ENCODE measurements at regions not wholly inside any gene's neighbourhood (a gene's known extent, or its start where the extent isn't known, plus 50 kb on each side); places are given as distances from the start of the nearest gene placed in this dataset.

DNA sequence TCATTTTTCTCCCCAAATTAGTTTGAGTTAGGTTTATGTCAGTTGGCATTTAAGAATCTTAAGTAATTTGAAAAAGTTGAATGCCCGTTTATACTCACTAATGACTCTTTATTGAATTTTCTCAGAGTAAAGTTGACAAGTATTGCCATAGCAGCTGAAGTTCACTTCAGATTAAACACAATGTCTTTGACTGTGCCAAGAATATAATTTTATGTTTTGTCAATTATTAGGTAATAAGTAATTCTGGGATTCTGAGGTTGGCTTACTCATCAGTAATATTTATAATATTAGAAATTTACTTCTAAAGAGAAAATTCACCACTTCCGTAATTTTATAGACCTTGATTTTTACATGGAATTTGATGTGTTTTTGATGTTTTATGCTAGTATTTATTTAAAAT lies 369.3 kb upstream of the TMPRSS15 start:
- H2AFZ ChIP-seq = no peak overlapping the region
- no peaks in the 10 kb centered on the region for H4K20me1 ChIP-seq (ENCODE audit: insufficient read depth)
- no peaks in the 10 kb centered on the region for H3F3A ChIP-seq (ENCODE audit: insufficient read depth)
- DNase-seq = no peak
- H3K9me2 ChIP-seq (ENCODE audit: insufficient read depth) = no peaks in the 10 kb centered on the region
- H3K9ac ChIP-seq = no peak overlapping the region
- H3K36me3 ChIP-seq (ENCODE audit: low read depth) = no peaks in the 10 kb centered on the region
- H3K27ac ChIP-seq = no peak overlapping the region
- H3K4me1 ChIP-seq (ENCODE audit: insufficient read depth) = no peaks in the 10 kb centered on the region
- no peak overlapping the region for H3K4me2 ChIP-seq (ENCODE audit: unreplicated experiment)
- no peaks in the 10 kb centered on the region for H3K9me3 ChIP-seq (ENCODE audit: low read depth)
- no peak for TF ChIP-seq EZH2phosphoT487 (IDR thresholded peaks at IDR 0.05; ENCODE audit: insufficient read depth, low read depth)
- TF ChIP-seq EZH2 (IDR thresholded peaks at IDR 0.05; ENCODE audit: insufficient read depth, poor library complexity, severe bottlenecking) = no peak
- H3K79me2 ChIP-seq (ENCODE audit: insufficient read depth) = no peaks in the 10 kb centered on the region
- H3K4me3 ChIP-seq = no peak overlapping the region
- in situ Hi-C loops (cut with MboI) = no loop called here
- WGBS, 2 experiments (ENCODE audit: low coverage in 1 of 2, low lambda C conversion rate in 2 of 2, missing lambda C conversion rate in 2 of 2) = 18 to 29% methylated on average over 2 of the region's 2 CpGs
- no peaks in the 10 kb centered on the region for H3K27me3 ChIP-seq (replicated peaks; ENCODE audit: insufficient read depth)

DNA sequence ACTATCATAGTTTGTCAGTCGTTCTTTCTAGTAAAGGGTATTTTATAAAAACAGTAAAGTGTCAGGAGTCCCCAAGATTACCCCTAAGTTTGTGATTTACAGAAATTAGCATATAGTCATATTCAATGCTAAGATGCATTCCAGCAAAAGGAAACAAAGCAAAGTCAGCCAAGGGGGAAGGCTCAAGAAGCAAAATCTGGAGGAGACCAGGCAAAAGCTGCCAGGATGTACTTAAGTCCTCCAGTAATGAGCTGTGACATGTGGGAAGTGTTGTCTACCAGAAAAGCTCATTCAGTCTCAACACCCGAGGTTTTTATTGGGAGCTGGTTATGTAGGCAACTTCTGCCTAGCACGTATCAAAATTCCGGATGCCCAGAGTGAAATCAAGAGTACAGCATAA lies 373.4 kb upstream of the TMPRSS15 start:
- Histone ChIP-seq H2AFZ (no peak overlapping the region), H3K27me3 (replicated peaks; ENCODE audit: insufficient read depth) (no peaks in the 10 kb centered on the region), H3K4me3 (no peak overlapping the region), H3K4me2 (ENCODE audit: unreplicated experiment) (no peak overlapping the region), H3F3A (ENCODE audit: insufficient read depth) (no peaks in the 10 kb centered on the region), H3K9me2 (ENCODE audit: insufficient read depth) (no peaks in the 10 kb centered on the region), H3K36me3 (ENCODE audit: low read depth) (no peaks in the 10 kb centered on the region), H3K27ac (no peak overlapping the region), H3K4me1 (ENCODE audit: insufficient read depth) (no peaks in the 10 kb centered on the region), H3K9ac (no peak overlapping the region), H3K9me3 (ENCODE audit: low read depth) (no peaks in the 10 kb centered on the region), H3K79me2 (ENCODE audit: insufficient read depth) (no peaks in the 10 kb centered on the region), H4K20me1 (ENCODE audit: insufficient read depth) (no peaks in the 10 kb centered on the region)
- no peak for DNase-seq
- 6 to 13% methylated on average over 4 of the region's 4 CpGs for whole genome bisulfite sequencing, 2 experiments (ENCODE audit: low coverage in 1 of 2, low lambda C conversion rate in 2 of 2, missing lambda C conversion rate in 2 of 2)
- TF ChIP-seq EZH2phosphoT487 (IDR thresholded peaks at IDR 0.05; ENCODE audit: insufficient read depth, low read depth) = no peak
- no peak for TF ChIP-seq EZH2 (IDR thresholded peaks at IDR 0.05; ENCODE audit: insufficient read depth, poor library complexity, severe bottlenecking)
- in situ Hi-C loops (cut with MboI) = no loop called here

GRCh38 chr21:18782721-18783120 lies 379.1 kb upstream of the TMPRSS15 start:
- Histone ChIP-seq H3K9me2 (ENCODE audit: insufficient read depth) (no peaks in the 10 kb centered on the region), H3K27ac (no peak overlapping the region), H3K79me2 (ENCODE audit: insufficient read depth) (no peaks in the 10 kb centered on the region), H3F3A (ENCODE audit: insufficient read depth) (no peaks in the 10 kb centered on the region), H3K4me3 (no peak overlapping the region), H3K9me3 (ENCODE audit: low read depth) (peaks cover 5% of the 10 kb centered on the region), H3K27me3 (replicated peaks; ENCODE audit: insufficient read depth) (no peaks in the 10 kb centered on the region), H3K9ac (no peak overlapping the region), H3K4me1 (ENCODE audit: insufficient read depth) (no peaks in the 10 kb centered on the region), H3K4me2 (ENCODE audit: unreplicated experiment) (no peak overlapping the region), H2AFZ (no peak overlapping the region), H4K20me1 (ENCODE audit: insufficient read depth) (no peaks in the 10 kb centered on the region), H3K36me3 (ENCODE audit: low read depth) (no peaks in the 10 kb centered on the region)
- TF ChIP-seq EZH2phosphoT487 (IDR thresholded peaks at IDR 0.05; ENCODE audit: insufficient read depth, low read depth) (no peak), EZH2 (IDR thresholded peaks at IDR 0.05; ENCODE audit: insufficient read depth, poor library complexity, severe bottlenecking) (no peak)
- no peak for DNase-seq
- in situ Hi-C loops (cut with MboI) = no loop called here
- 0 to 4% methylated on average over 1 of the region's 1 CpG for WGBS, 2 experiments (ENCODE audit: low coverage in 1 of 2, low lambda C conversion rate in 2 of 2, missing lambda C conversion rate in 2 of 2)

GRCh38 chr21:18801468-18801867 lies 397.9 kb upstream of the TMPRSS15 start:
- no peaks in the 10 kb centered on the region for H4K20me1 ChIP-seq (ENCODE audit: insufficient read depth)
- in situ Hi-C loops (cut with MboI) = no loop called here
- no peak overlapping the region for H2AFZ ChIP-seq
- no peaks in the 10 kb centered on the region for H3K9me2 ChIP-seq (ENCODE audit: insufficient read depth)
- no peaks in the 10 kb centered on the region for H3K27me3 ChIP-seq (replicated peaks; ENCODE audit: insufficient read depth)
- no peak overlapping the region for H3K27ac ChIP-seq
- H3F3A ChIP-seq (ENCODE audit: insufficient read depth) = no peaks in the 10 kb centered on the region
- no peak overlapping the region for H3K4me2 ChIP-seq (ENCODE audit: unreplicated experiment)
- no peak for DNase-seq
- no peaks in the 10 kb centered on the region for H3K79me2 ChIP-seq (ENCODE audit: insufficient read depth)
- no peak overlapping the region for H3K4me3 ChIP-seq
- TF ChIP-seq EZH2phosphoT487 (IDR thresholded peaks at IDR 0.05; ENCODE audit: insufficient read depth, low read depth) (no peak), EZH2 (IDR thresholded peaks at IDR 0.05; ENCODE audit: insufficient read depth, poor library complexity, severe bottlenecking) (no peak)
- no peaks in the 10 kb centered on the region for H3K36me3 ChIP-seq (ENCODE audit: low read depth)
- WGBS, 2 experiments (ENCODE audit: low coverage in 1 of 2, low lambda C conversion rate in 2 of 2, missing lambda C conversion rate in 2 of 2) = 27% methylated on average over 1 of the region's 1 CpG; no CpG with 5 or more reads in 1 of the 2 experiments
- H3K9me3 ChIP-seq (ENCODE audit: low read depth) = no peaks in the 10 kb centered on the region
- H3K4me1 ChIP-seq (ENCODE audit: insufficient read depth) = no peaks in the 10 kb centered on the region
- H3K9ac ChIP-seq = no peak overlapping the region

GRCh38 chr21:18803624-18804023 lies 400.0 kb upstream of the TMPRSS15 start:
- no peaks in the 10 kb centered on the region for H3F3A ChIP-seq (ENCODE audit: insufficient read depth)
- H3K4me1 ChIP-seq (ENCODE audit: insufficient read depth) = no peaks in the 10 kb centered on the region
- WGBS, 2 experiments (ENCODE audit: low coverage in 1 of 2, low lambda C conversion rate in 2 of 2, missing lambda C conversion rate in 2 of 2) = 3 to 7% methylated on average over 2 of the region's 2 CpGs
- H3K4me2 ChIP-seq (ENCODE audit: unreplicated experiment) = no peak overlapping the region
- H3K27me3 ChIP-seq (replicated peaks; ENCODE audit: insufficient read depth) = no peaks in the 10 kb centered on the region
- H2AFZ ChIP-seq = no peak overlapping the region
- H3K27ac ChIP-seq = no peak overlapping the region
- DNase-seq = no peak
- H3K9me3 ChIP-seq (ENCODE audit: low read depth) = no peaks in the 10 kb centered on the region
- no peaks in the 10 kb centered on the region for H3K9me2 ChIP-seq (ENCODE audit: insufficient read depth)
- in situ Hi-C loops (cut with MboI) = no loop called here
- no peak overlapping the region for H3K4me3 ChIP-seq
- no peaks in the 10 kb centered on the region for H3K79me2 ChIP-seq (ENCODE audit: insufficient read depth)
- no peak for TF ChIP-seq EZH2 (IDR thresholded peaks at IDR 0.05; ENCODE audit: insufficient read depth, poor library complexity, severe bottlenecking)
- no peak for TF ChIP-seq EZH2phosphoT487 (IDR thresholded peaks at IDR 0.05; ENCODE audit: insufficient read depth, low read depth)
- H3K9ac ChIP-seq = no peak overlapping the region
- no peaks in the 10 kb centered on the region for H4K20me1 ChIP-seq (ENCODE audit: insufficient read depth)
- no peaks in the 10 kb centered on the region for H3K36me3 ChIP-seq (ENCODE audit: low read depth)
